Endothelial cell of umbilical vein (primary cell): ENCODE measurements at regions not wholly inside any gene's neighbourhood (a gene's known extent, or its start where the extent isn't known, plus 50 kb on each side); places are given as distances from the start of the nearest gene placed in this dataset.

ENCODE experiments used
- BruUV-seq: library from RNA; stranded (reverse); fragments of 400-500 nt; replicated peaks from 2 replicates; lab custom pipeline; 2021; lab: Mats Ljungman, UMichigan
- CTCF ChIA-PET: fragments of 300-600, 350-600 bp; sonication (Branson Sonifier 250); formaldehyde crosslinking; loops from one replicate; lab custom pipeline; 2021; ENCODE audit warnings: antibody characterized with exemption, inconsistent platforms; lab: Charles Lee
- POLR2A ChIA-PET: fragments of 300-600, 350-600 bp; sonication (Branson Sonifier 250); formaldehyde crosslinking; loops from one replicate; lab custom pipeline; 2021; ENCODE audit warnings: antibody characterized with exemption, inconsistent platforms; lab: Charles Lee
- DNase-seq: peaks from one replicate; pipeline ENCODE4 v3.0.0-alpha.2; 2011; ENCODE audit warnings: low read depth, low spot score
- FAIRE-seq: peaks from 2 replicates; lab custom pipeline; 2011; peaks lifted over from hg19 to GRCh38; lab: Jason Lieb, UNC
- H2AFZ ChIP-seq: 2 replicates; pipeline ENCODE4 v1.6.0; 2012; ENCODE audit warnings: low read depth, low read length, control low read depth, inconsistent platforms
- H3K27ac ChIP-seq: 2 replicates; pipeline ENCODE4 v1.5.1; 2011; ENCODE audit warnings: low read depth, mild to moderate bottlenecking, control low read depth, low read length, moderate library complexity; ENCODE audit not compliant: insufficient read depth
- H3K27me3 ChIP-seq, 2 experiments: 2 replicates each; pipeline versions ENCODE4 v1.6.0 to v1.6.1; 2011; ENCODE audit warnings: low read length in 2 of 2, mixed read lengths in 1 of 2; ENCODE audit not compliant: control insufficient read depth in 2 of 2, insufficient read depth in 2 of 2
- H3K36me3 ChIP-seq, 2 experiments: 2 replicates in 1 of 2; 3 replicates in 1 of 2; pipeline ENCODE4 v1.5.1; 2011; ENCODE audit warnings: low read length in 2 of 2, mild to moderate bottlenecking in 1 of 2, moderate library complexity in 1 of 2; ENCODE audit not compliant: control insufficient read depth in 2 of 2, insufficient read depth in 2 of 2; ENCODE audit errors: extremely low read depth in 1 of 2
- H3K4me1 ChIP-seq: 3 replicates; pipeline ENCODE4 v1.5.1; 2011; ENCODE audit warnings: mild to moderate bottlenecking, low read length; ENCODE audit not compliant: control insufficient read depth, insufficient read depth; ENCODE audit errors: extremely low read depth
- H3K4me2 ChIP-seq: 2 replicates; pipeline ENCODE4 v1.6.1; 2011; ENCODE audit warnings: low read length, control low read depth, mixed read lengths; ENCODE audit not compliant: insufficient read depth
- H3K4me3 ChIP-seq, 3 experiments: fragments of 200-600 bp in 1 of 3; sonication (generic), shearing (Covaris generic) in 1 of 3; replicated peaks in 1 of 3; 2 replicates each; pipeline ENCODE4 v1.5.1; 2011 to 2016; ENCODE audit warnings: control low read depth in 3 of 3, low read length in 3 of 3, mild to moderate bottlenecking in 2 of 3, inconsistent platforms in 1 of 3, low read depth in 1 of 3, moderate library complexity in 1 of 3; ENCODE audit not compliant: insufficient read depth in 1 of 3
- H3K79me2 ChIP-seq: 2 replicates; pipeline ENCODE4 v1.6.0; 2012; ENCODE audit warnings: low read length, inconsistent platforms; ENCODE audit not compliant: control insufficient read depth, insufficient read depth
- H3K9ac ChIP-seq: replicated peaks from 2 replicates; pipeline ENCODE3; 2011; ENCODE audit warnings: low read length, control low read depth; ENCODE audit not compliant: insufficient read depth; ENCODE audit errors: extremely low read depth
- H3K9me1 ChIP-seq: replicated peaks from 3 replicates; pipeline ENCODE4 v1.6.0; 2011; ENCODE audit warnings: mild to moderate bottlenecking, low read length; ENCODE audit not compliant: control insufficient read depth, insufficient read depth; ENCODE audit errors: extremely low read depth
- H3K9me3 ChIP-seq: replicated peaks from 2 replicates; pipeline ENCODE4 v1.5.1; 2012; ENCODE audit warnings: low read length, inconsistent platforms; ENCODE audit not compliant: control insufficient read depth, insufficient read depth
- H4K20me1 ChIP-seq: replicated peaks from 2 replicates; pipeline ENCODE3; 2011; ENCODE audit warnings: mild to moderate bottlenecking, low read length; ENCODE audit not compliant: control insufficient read depth, insufficient read depth; ENCODE audit errors: extremely low read depth
- CTCF ChIP-seq, 2 donors: IDR thresholded peaks; 1 replicate in 1 of 2; 2 replicates in 1 of 2; pipeline ENCODE4 v1.5.1; 2011; ENCODE audit warnings: low read length in 2 of 2, mild to moderate bottlenecking in 2 of 2, moderate library complexity in 2 of 2, control low read depth in 1 of 2, inconsistent platforms in 1 of 2, low read depth in 1 of 2; ENCODE audit not compliant: insufficient read depth in 1 of 2; ENCODE audit errors: extremely low read depth in 1 of 2
- EZH2 ChIP-seq: IDR thresholded peaks from 2 replicates; pipeline ENCODE4 v1.6.1; 2012; ENCODE audit warnings: borderline replicate concordance, low read depth, mild to moderate bottlenecking, moderate library complexity, low read length, inconsistent platforms; ENCODE audit not compliant: severe bottlenecking
- FOS ChIP-seq: IDR thresholded peaks from 2 replicates; pipeline ENCODE4 v1.6.1; 2011; ENCODE audit warnings: mild to moderate bottlenecking, low read length, moderate library complexity, borderline replicate concordance; ENCODE audit not compliant: insufficient read depth
- GATA2 ChIP-seq: IDR thresholded peaks from 2 replicates; pipeline ENCODE4 v1.7.0; 2011; ENCODE audit warnings: low read depth, mild to moderate bottlenecking, moderate library complexity, mixed read lengths, low read length; ENCODE audit not compliant: insufficient read length, insufficient read depth
- JUN ChIP-seq: IDR thresholded peaks from 2 replicates; pipeline ENCODE4 v1.6.1; 2011; ENCODE audit warnings: borderline replicate concordance, low read depth; ENCODE audit not compliant: insufficient read length, insufficient read depth
- MAX ChIP-seq: IDR thresholded peaks from 2 replicates; pipeline ENCODE4 v1.6.1; 2011; ENCODE audit not compliant: insufficient read depth, insufficient read length
- MYC ChIP-seq: IDR thresholded peaks from one replicate; pipeline ENCODE4 v1.6.1; 2011; ENCODE audit warnings: mild to moderate bottlenecking, low read depth, low read length
- POLR2A ChIP-seq: IDR thresholded peaks from 2 replicates; pipeline ENCODE4 v1.6.1; 2012; ENCODE audit warnings: low read depth, mild to moderate bottlenecking, control low read depth, low read length
- POLR2AphosphoS5 ChIP-seq: IDR thresholded peaks from 2 replicates; pipeline ENCODE4 v1.6.1; 2012; ENCODE audit warnings: low read depth, mild to moderate bottlenecking, control low read depth, low read length, moderate library complexity; ENCODE audit not compliant: insufficient read depth
- dilution Hi-C: fragments of 300-500 bp; cut with MboI; formaldehyde crosslinking; loops from one replicate; pipeline ENCODE4 v1.15.0; 2019; ENCODE audit warnings: low sequenced_read_pairs; ENCODE audit not compliant: extremely low pct_ligation_motif_present
- intact Hi-C: fragments of 100-400 bp; cut with micrococcal nuclease; formaldehyde crosslinking; loops from one replicate; pipeline ENCODE4 v1.10.0; 2022

GRCh38 chr2:238747114-238747513, 100.8 kb upstream of the TWIST2 start:
- POLR2A ChIA-PET: no interaction called here
- Histone ChIP-seq H3K9me1 (no peaks in the 10 kb centered on the region), H3K9me3 (peaks cover 2% of the 10 kb centered on the region), H3K79me2 (no peaks in the 10 kb centered on the region), H3K36me3 (no peaks in the 10 kb centered on the region), H3K4me3 (no peak overlapping the region), H2AFZ (no peak overlapping the region), H4K20me1 (no peaks in the 10 kb centered on the region), H3K27ac (no peak overlapping the region), H3K9ac (no peak overlapping the region), H3K4me2 (no peak overlapping the region), H3K27me3 (no peaks in the 10 kb centered on the region), H3K4me1 (no peaks in the 10 kb centered on the region)
- dilution Hi-C loops (no loop called here), intact Hi-C loops (no loop called here)
- TF ChIP-seq GATA2 (no peak), MAX (no peak), CTCF (IDR thresholded peaks at IDR 0.05; ENCODE audit: extremely low read depth in 1 of 2, insufficient read depth in 1 of 2, low read depth in 1 of 2, low read length in 2 of 2) (no peak), JUN (no peak), FOS (no peak), POLR2A (no peak), MYC (no peak)
- DNase-seq: no peak
- no peak for FAIRE-seq
- CTCF ChIA-PET: no interaction called here
- no TSS peak for BruUV-seq

DNA sequence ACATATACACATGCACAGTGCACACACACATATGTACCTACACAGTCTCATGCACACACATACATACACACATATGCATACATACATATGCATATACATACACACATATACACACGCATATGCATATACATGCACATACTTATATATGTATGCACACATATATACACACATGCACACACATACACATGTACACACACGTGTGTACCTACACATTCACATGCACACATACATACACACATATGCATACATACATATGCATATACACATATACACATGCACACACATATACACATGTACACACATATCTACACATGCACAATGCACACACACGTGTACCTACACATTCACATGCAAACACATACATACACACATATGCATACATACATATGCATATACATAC, 100.3 kb upstream of the TWIST2 start:
- no peaks in the 10 kb centered on the region for H3K79me2 ChIP-seq
- no peaks in the 10 kb centered on the region for H3K36me3 ChIP-seq
- no peaks in the 10 kb centered on the region for H3K4me1 ChIP-seq
- H3K9me3 ChIP-seq: peaks cover 2% of the 10 kb centered on the region
- dilution Hi-C loops (no loop called here), intact Hi-C loops (no loop called here)
- H3K9ac ChIP-seq: no peak overlapping the region
- no peaks in the 10 kb centered on the region for H4K20me1 ChIP-seq
- H3K27ac ChIP-seq: no peak overlapping the region
- no peaks in the 10 kb centered on the region for H3K27me3 ChIP-seq
- ChIA-PET POLR2A (no interaction called here), CTCF (no interaction called here)
- no peak overlapping the region for H3K4me3 ChIP-seq
- no peak overlapping the region for H2AFZ ChIP-seq
- no TSS peak for BruUV-seq
- no peak overlapping the region for H3K4me2 ChIP-seq
- no peak for DNase-seq
- FAIRE-seq: no peak
- H3K9me1 ChIP-seq: no peaks in the 10 kb centered on the region
- TF ChIP-seq MYC: no peak
- no peak for TF ChIP-seq POLR2A
- TF ChIP-seq GATA2: no peak
- TF ChIP-seq MAX: no peak
- TF ChIP-seq POLR2AphosphoS5: no peak
- TF ChIP-seq FOS: no peak
- no peak for TF ChIP-seq CTCF (IDR thresholded peaks at IDR 0.05; ENCODE audit: extremely low read depth in 1 of 2, insufficient read depth in 1 of 2, low read depth in 1 of 2, low read length in 2 of 2)
- no peak for TF ChIP-seq JUN
- TF ChIP-seq EZH2: no peak
